GM12865 (cell line): ENCODE measurements at regions not wholly inside any gene's neighbourhood (a gene's known extent, or its start where the extent isn't known, plus 50 kb on each side); places are given as distances from the start of the nearest gene placed in this dataset.

Source experiments
- DNase-seq: peaks from one replicate; pipeline ENCODE4 v3.0.0; 2010; ENCODE audit warnings: low read depth
- H3K4me3 ChIP-seq: 2 replicates; pipeline ENCODE4 v1.5.1; 2011; ENCODE audit warnings: mild to moderate bottlenecking, low read depth, low read length, control low read depth
- TF ChIP-seq, protein P1 (sequence below): IDR thresholded peaks from 2 replicates; pipeline ENCODE4 v1.5.1; 2011; ENCODE audit warnings: low read length, control low read depth, low read depth, inconsistent platforms; ENCODE audit not compliant: insufficient read depth; ENCODE audit errors: missing control alignments

DNA sequence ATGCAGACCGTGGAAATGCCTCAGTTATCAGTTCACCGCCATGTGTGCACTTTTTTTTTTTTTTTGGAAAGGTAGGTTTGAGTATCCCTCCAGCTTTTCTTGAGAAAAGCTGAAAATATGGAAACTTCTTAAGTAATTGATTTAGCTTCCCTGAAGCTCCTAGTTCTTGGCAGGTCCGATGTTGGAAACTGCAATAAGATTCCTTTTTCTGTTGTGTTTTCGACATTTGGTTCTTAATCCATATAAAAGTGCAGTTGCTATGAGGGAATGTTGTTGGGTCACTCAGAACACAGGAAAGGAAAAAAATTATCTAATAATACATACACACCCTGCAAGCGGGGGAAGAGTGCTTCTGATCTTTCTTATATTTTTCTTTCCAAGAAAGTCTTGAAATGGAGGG, 665.2 kb downstream of the INHBA start:
- TF ChIP-seq, protein P1, sequence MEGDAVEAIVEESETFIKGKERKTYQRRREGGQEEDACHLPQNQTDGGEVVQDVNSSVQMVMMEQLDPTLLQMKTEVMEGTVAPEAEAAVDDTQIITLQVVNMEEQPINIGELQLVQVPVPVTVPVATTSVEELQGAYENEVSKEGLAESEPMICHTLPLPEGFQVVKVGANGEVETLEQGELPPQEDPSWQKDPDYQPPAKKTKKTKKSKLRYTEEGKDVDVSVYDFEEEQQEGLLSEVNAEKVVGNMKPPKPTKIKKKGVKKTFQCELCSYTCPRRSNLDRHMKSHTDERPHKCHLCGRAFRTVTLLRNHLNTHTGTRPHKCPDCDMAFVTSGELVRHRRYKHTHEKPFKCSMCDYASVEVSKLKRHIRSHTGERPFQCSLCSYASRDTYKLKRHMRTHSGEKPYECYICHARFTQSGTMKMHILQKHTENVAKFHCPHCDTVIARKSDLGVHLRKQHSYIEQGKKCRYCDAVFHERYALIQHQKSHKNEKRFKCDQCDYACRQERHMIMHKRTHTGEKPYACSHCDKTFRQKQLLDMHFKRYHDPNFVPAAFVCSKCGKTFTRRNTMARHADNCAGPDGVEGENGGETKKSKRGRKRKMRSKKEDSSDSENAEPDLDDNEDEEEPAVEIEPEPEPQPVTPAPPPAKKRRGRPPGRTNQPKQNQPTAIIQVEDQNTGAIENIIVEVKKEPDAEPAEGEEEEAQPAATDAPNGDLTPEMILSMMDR = no peak
- no peak overlapping the region for H3K4me3 ChIP-seq
- DNase-seq = no peak

DNA sequence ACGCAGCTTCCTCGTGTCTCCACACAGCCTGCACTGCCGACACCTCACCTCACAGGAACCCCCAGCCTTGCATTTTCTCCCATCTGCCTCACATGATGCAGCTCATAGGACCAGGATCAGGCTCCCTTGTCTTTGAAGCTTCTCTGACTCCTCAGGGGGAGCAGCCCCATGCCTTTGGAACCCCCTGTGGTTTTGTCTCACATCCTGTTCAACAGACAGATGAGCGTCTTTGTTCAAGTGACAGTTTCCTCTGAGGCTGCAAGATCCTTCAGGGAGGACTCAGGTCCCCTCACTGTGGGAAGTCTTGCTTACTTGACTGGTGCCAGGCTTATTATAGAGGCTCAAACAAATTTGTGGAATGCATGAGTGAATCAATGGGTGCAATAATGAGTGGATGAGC, 667.1 kb downstream of the INHBA start:
- no peak for DNase-seq
- TF ChIP-seq, protein P1 = no peak
- H3K4me3 ChIP-seq = no peak overlapping the region

DNA sequence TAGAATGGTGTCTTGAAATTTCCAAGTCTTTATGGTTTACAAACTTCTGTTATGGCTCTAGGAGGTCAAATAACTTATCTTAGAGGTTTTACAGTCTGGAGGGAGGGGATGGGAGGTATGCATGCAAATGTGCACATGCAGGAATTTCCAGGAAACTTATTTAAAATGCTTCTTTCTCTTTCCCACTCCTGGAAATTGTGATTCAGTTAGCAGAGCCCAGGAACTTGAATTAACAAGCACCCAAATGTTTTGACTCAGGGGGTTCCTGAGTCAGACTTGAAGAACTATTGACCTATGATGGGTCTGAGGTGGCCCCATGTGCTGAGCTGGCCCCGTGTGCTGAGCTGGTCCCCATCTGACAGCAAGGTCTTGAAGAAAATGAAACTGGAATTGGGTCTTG, 669.4 kb downstream of the INHBA start:
- DNase-seq = no peak
- H3K4me3 ChIP-seq = no peak overlapping the region
- TF ChIP-seq, protein P1 = no peak

DNA sequence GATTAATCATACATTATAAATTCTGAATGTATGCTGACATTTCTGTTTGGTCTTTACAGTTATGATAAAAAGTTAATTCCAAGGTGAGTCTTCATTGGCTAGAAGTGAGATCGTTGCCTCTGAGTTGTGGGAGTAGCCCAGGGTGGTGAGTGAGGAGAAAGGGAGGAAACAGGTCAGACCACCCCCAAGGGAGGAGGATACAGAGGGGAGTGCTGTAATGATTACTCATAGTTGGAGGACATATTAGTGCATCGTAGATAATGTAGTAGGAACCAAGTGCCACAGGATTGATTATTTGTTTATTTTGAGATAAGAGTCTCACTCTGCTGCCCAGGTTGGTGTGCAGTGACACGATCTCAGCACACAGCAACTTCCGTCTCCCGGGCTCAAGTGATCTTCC, 672.2 kb downstream of the INHBA start:
- H3K4me3 ChIP-seq = no peak overlapping the region
- TF ChIP-seq, protein P1 = no peak
- no peak for DNase-seq

DNA sequence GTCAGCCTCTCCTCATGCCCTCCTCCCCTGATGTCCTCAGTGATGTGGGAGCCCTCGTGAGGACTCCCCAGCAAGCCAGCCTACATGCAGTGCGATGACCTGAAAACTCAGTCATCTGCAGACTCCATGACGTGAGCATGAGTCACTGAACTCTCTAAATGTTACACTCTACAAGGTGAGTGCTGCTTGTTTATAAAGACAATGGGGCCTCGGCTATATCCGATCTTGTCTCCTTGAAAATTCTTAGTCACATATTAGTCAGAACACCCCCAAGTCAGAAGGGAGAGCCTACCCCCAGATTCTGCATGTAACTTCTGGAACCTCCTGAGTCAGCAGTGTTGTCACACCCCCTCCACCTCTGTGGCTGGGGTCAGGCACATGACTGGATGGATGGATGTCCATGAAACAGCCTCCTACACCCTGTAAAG, 673.8 kb downstream of the INHBA start:
- TF ChIP-seq, protein P1 = no peak
- no peak for DNase-seq
- no peak overlapping the region for H3K4me3 ChIP-seq

DNA sequence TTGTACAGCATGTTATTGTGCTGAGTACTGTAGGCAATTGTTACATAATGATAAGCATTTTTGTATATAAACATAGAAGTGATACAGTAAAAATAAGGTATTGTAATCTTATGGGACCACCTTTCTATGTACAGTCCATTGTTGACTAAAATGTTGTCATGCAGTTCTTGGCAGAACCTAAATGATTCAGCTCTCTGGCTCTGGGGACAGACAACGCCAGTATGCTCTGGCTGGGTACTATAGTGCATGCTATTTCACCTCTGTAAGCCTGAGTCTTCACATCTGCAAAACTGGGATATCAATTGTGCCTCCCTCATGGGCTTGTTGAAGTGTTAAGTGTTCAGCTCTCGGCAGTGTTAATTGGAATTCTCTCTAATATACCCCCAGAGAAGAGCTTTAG, 674.3 kb downstream of the INHBA start:
- DNase-seq = no peak
- H3K4me3 ChIP-seq = no peak overlapping the region
- TF ChIP-seq, protein P1 = no peak

DNA sequence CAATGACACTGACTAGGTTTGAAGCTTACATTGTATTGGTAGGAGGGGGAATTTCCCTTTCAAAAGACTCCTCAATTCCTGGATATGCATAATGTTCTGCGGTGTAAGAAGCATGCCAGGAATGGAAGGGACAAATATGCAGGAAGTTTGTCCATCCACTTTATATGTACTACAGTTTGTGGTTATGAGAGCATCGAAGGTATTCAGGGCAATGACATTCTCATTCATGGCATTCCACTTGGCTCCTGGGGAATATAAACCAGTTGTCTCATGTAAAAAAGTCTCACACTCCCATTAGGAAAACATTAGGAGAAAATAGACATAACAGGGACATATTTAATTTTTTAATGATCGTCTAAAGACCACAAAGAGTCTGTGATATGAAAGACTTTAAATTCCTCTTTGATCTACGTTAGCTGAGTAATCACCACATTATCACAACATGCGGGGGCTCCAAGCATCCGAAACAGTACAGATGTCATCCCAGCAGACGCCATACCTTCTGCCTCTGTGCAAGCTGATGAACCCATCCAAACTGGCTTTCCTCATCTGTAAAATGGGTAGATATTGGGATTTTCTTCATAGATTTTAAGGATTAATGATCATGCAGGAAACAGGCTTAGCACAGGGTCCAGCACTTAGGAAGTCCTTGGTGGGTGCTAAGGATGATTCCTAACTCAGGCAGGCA, 675.3 kb downstream of the INHBA start:
- TF ChIP-seq, protein P1 = no peak
- no peak overlapping the region for H3K4me3 ChIP-seq
- no peak for DNase-seq
